OCI-LY7 (cell line): ENCODE measurements at regions not wholly inside any gene's neighbourhood (a gene's known extent, or its start where the extent isn't known, plus 50 kb on each side); places are given as distances from the start of the nearest gene placed in this dataset.

Source experiments
- BruUV-seq: library from RNA; stranded (reverse); fragments of 400-500 nt; replicated peaks from 2 replicates; lab custom pipeline; 2021; lab: Mats Ljungman, UMichigan
- CTCF ChIA-PET: fragments of 300-600 bp; sonication (Branson Sonifier 250); formaldehyde crosslinking; loops from one replicate; lab custom pipeline; 2022; ENCODE audit warnings: antibody characterized with exemption; ENCODE audit not compliant: unreplicated experiment; lab: Charles Lee
- POLR2A ChIA-PET: fragments of 300-600 bp; sonication (Branson Sonifier 250); formaldehyde crosslinking; loops from one replicate; lab custom pipeline; 2022; ENCODE audit warnings: antibody characterized with exemption; lab: Charles Lee
- DNase-seq: peaks from one replicate; pipeline ENCODE4 v3.0.0-alpha.2; 2015; ENCODE audit warnings: low spot score
- H2AFZ ChIP-seq: fragments of 200-600 bp; sonication (generic), shearing (Covaris generic); 2 replicates; pipeline ENCODE4 v1.6.1; 2014; ENCODE audit warnings: mild to moderate bottlenecking, antibody characterized with exemption, low read length, moderate library complexity
- H3K27ac ChIP-seq: fragments of 200-600 bp; sonication (generic); 2 replicates; pipeline ENCODE4 v1.5.1; 2014; ENCODE audit warnings: mixed run types, low read depth, mild to moderate bottlenecking, moderate library complexity, low read length, inconsistent platforms; ENCODE audit not compliant: poor library complexity, severe bottlenecking
- H3K36me3 ChIP-seq: fragments of 200-600 bp; sonication (generic); 2 replicates; pipeline ENCODE4 v1.6.1; 2014; ENCODE audit warnings: mild to moderate bottlenecking, antibody characterized with exemption, low read length, moderate library complexity, mixed read lengths; ENCODE audit not compliant: insufficient read depth
- H3K4me1 ChIP-seq: fragments of 200-600 bp; sonication (generic); 2 replicates; pipeline ENCODE4 v1.5.1; 2014; ENCODE audit warnings: mild to moderate bottlenecking, low read length; ENCODE audit not compliant: insufficient read depth, poor library complexity, severe bottlenecking
- H3K4me2 ChIP-seq: fragments of 200-600 bp; sonication (generic); 2 replicates; pipeline ENCODE4 v1.6.1; 2014; ENCODE audit warnings: mild to moderate bottlenecking, low read length
- H3K4me3 ChIP-seq: fragments of 200-600 bp; sonication (generic); 2 replicates; pipeline ENCODE4 v1.5.1; 2014; ENCODE audit warnings: mild to moderate bottlenecking, low read depth, low read length; ENCODE audit not compliant: poor library complexity, severe bottlenecking
- H3K79me2 ChIP-seq: fragments of 200-600 bp; sonication (generic); 2 replicates; pipeline ENCODE4 v1.6.1; 2016; ENCODE audit warnings: low read depth, mild to moderate bottlenecking, low read length, moderate library complexity, mixed read lengths; ENCODE audit not compliant: insufficient read depth
- H3K9me2 ChIP-seq: fragments of 200-600 bp; sonication (generic); 2 replicates; pipeline ENCODE4 v1.6.1; 2016; ENCODE audit warnings: mild to moderate bottlenecking, low read length, mixed read lengths; ENCODE audit not compliant: insufficient read depth
- H3K9me3 ChIP-seq: fragments of 200-600 bp; sonication (generic); 2 replicates; pipeline ENCODE4 v1.6.1; 2014; ENCODE audit warnings: mild to moderate bottlenecking, mixed run types, low read length, mixed read lengths
- H4K20me1 ChIP-seq: fragments of 200-600 bp; sonication (generic); 2 replicates; pipeline ENCODE4 v1.6.1; 2014; ENCODE audit warnings: mild to moderate bottlenecking, antibody characterized with exemption, low read length, moderate library complexity, mixed read lengths; ENCODE audit not compliant: insufficient read depth
- CTCF ChIP-seq: fragments of 200-600 bp; sonication (generic); conservative IDR thresholded peaks from 2 replicates; pipeline ENCODE4 v1.5.1; 2014; ENCODE audit warnings: mild to moderate bottlenecking, antibody characterized with exemption, low read length, moderate library complexity, mixed read lengths
- intact Hi-C: fragments of 100-400 bp; cut with micrococcal nuclease; formaldehyde crosslinking; loops from one replicate; pipeline ENCODE4 v1.10.0; 2022; ENCODE audit not compliant: unreplicated experiment

- POLR2A ChIA-PET = interaction anchor here (0.6 to 1.0 kb wide), 3 partner anchors 9 to 1741 kb away, joined by 3 read pairs; no protein-coding TSS in a partner anchor
- H3K4me2 ChIP-seq = no peak overlapping the region
Measured at GRCh38 chr13:51534041-51534817, 50.0 kb upstream of the WDFY2 start.

More at GRCh38 chr13:51534041-51534817, 50.0 kb upstream of the WDFY2 start:
- intact Hi-C loops = no loop called here
- Histone ChIP-seq H3K27ac (no peak overlapping the region), H3K9me2 (no peaks in the 10 kb centered on the region), H3K79me2 (no peaks in the 10 kb centered on the region), H3K36me3 (no peaks in the 10 kb centered on the region), H4K20me1 (no peaks in the 10 kb centered on the region), H2AFZ (no peak overlapping the region), H3K4me3 (no peak overlapping the region), H3K4me1 (no peaks in the 10 kb centered on the region), H3K9me3 (no peaks in the 10 kb centered on the region)
- no peak for TF ChIP-seq CTCF
- CTCF ChIA-PET = interaction anchor here (0.8 kb wide), 1 partner anchor 264 kb away, joined by 5 read pairs; no protein-coding TSS in a partner anchor
- no peak for DNase-seq
- BruUV-seq = no TSS peak
